Erythroblast (primary cell): ENCODE measurements at regions not wholly inside any gene's neighbourhood (a gene's known extent, or its start where the extent isn't known, plus 50 kb on each side); places are given as distances from the start of the nearest gene placed in this dataset.

Experiments used
- GATA1 ChIP-seq: IDR thresholded peaks from 2 replicates; pipeline ENCODE4 v1.6.1; 2011; ENCODE audit warnings: low read depth, mild to moderate bottlenecking, control low read depth, low read length, moderate library complexity
- POLR2A ChIP-seq: IDR thresholded peaks from 2 replicates; pipeline ENCODE4 v1.6.1; 2011; ENCODE audit warnings: mild to moderate bottlenecking, low read length

DNA sequence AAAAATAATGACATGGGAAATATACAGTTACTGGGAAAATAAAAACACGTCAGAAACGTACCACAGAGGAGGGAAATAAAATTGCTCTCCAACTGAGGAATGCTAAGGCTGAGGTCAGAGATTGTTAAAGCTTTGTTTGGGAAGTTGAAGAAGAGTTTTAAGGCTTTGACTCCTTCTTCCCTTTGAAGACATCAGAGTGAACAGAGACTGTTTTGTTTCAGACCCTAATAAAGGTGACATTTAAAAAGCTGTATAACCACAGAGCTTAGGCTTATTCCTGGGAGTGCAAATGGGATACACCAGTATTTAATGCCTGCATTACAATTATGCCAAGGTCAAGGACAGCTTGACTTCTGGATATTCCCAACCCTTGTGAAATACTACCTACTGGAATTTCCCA lies 102.8 kb downstream of the TRIML1 start:
- TF ChIP-seq POLR2A (no peak), GATA1 (no peak)
